ENCODE measurements at regions not wholly inside any gene's neighbourhood (a gene's known extent, or its start where the extent isn't known, plus 50 kb on each side); places are given as distances from the start of the nearest gene placed in this dataset.
"Not testable (repeated sequence)": the region's sequence is repeated elsewhere in the genome, so short reads cannot be mapped to it uniquely, and the experiment has no call there.

GRCh38 chr20:51187261-51187660 is 164.4 kb upstream of the KCNG1 start:
- DNase-seq (ENCODE audit: low read depth), result no peak

GRCh38 chr20:51185861-51186260 is 163.0 kb upstream of the KCNG1 start:
- DNase-seq (ENCODE audit: low read depth), result no peak

- DNase-seq (ENCODE audit: low read depth), result no peak
These were observed 162.4 kb upstream of the KCNG1 start for GRCh38 chr20:51185277-51185676.

GRCh38 chr20:51184289-51184688 is 161.4 kb upstream of the KCNG1 start:
- DNase-seq (ENCODE audit: low read depth), result no peak

GRCh38 chr20:51183451-51183850 is 160.5 kb upstream of the KCNG1 start:
- no peak for DNase-seq (ENCODE audit: low read depth)

GRCh38 chr20:51182571-51182970 is 159.7 kb upstream of the KCNG1 start:
- DNase-seq (ENCODE audit: low read depth), result no peak

GRCh38 chr20:51178153-51178552 is 155.2 kb upstream of the KCNG1 start:
- no peak for DNase-seq (ENCODE audit: low read depth)

GRCh38 chr20:51176876-51177275 is 154.0 kb upstream of the KCNG1 start:
- no peak for DNase-seq (ENCODE audit: low read depth)

- DNase-seq (ENCODE audit: low read depth), result no peak
These were observed 153.5 kb upstream of the KCNG1 start for GRCh38 chr20:51176446-51176845.

- DNase-seq (ENCODE audit: low read depth), result no peak
These were observed 152.8 kb upstream of the KCNG1 start for GRCh38 chr20:51175724-51176123.

- no peak for DNase-seq (ENCODE audit: low read depth)
These were observed 152.2 kb upstream of the KCNG1 start for GRCh38 chr20:51175156-51175555.

GRCh38 chr20:51174536-51174935 is 151.6 kb upstream of the KCNG1 start:
- no peak for DNase-seq (ENCODE audit: low read depth)

GRCh38 chr20:51172558-51173428 is 149.9 kb upstream of the KCNG1 start:
- DNase-seq (ENCODE audit: low read depth), result no peak

- no peak for DNase-seq (ENCODE audit: low read depth)
These were observed 148.2 kb upstream of the KCNG1 start for GRCh38 chr20:51171141-51171540.

- DNase-seq (ENCODE audit: low read depth), result no peak
These were observed 146.9 kb upstream of the KCNG1 start for GRCh38 chr20:51169813-51170212.

GRCh38 chr20:51167911-51168310 is 145.0 kb upstream of the KCNG1 start:
- DNase-seq (ENCODE audit: low read depth), result not testable (repeated sequence)

GRCh38 chr20:51166489-51166888 is 143.6 kb upstream of the KCNG1 start:
- no peak for DNase-seq (ENCODE audit: low read depth)

- DNase-seq (ENCODE audit: low read depth), result no peak
These were observed 142.2 kb upstream of the KCNG1 start for GRCh38 chr20:51165131-51165530.

- DNase-seq (ENCODE audit: low read depth), result no peak
These were observed 141.8 kb upstream of the KCNG1 start for GRCh38 chr20:51164731-51165130.

- no peak for DNase-seq (ENCODE audit: low read depth)
These were observed 141.2 kb upstream of the KCNG1 start for GRCh38 chr20:51163996-51164600.

GRCh38 chr20:51162015-51162414 is 139.1 kb upstream of the KCNG1 start:
- DNase-seq (ENCODE audit: low read depth), result no peak

GRCh38 chr20:51160821-51161220 is 137.9 kb upstream of the KCNG1 start:
- DNase-seq (ENCODE audit: low read depth), result no peak

GRCh38 chr20:51159981-51160380 is 137.1 kb upstream of the KCNG1 start:
- no peak for DNase-seq (ENCODE audit: low read depth)

- no peak for DNase-seq (ENCODE audit: low read depth)
These were observed 136.4 kb upstream of the KCNG1 start for GRCh38 chr20:51159303-51159702.

Data from GM04504 (cell line).